Transverse colon (tissue), 4 donors: ENCODE measurements at regions not wholly inside any gene's neighbourhood (a gene's known extent, or its start where the extent isn't known, plus 50 kb on each side); places are given as distances from the start of the nearest gene placed in this dataset.

Experiments
- DNase-seq: peaks from one replicate; pipeline ENCODE4 v3.0.0-alpha.2; 2019
- H3K27ac ChIP-seq, 4 donors: fragments of 200-600 bp; sonication (generic); 2 replicates each; pipeline ENCODE4 v1.5.1; 2016 to 2018; ENCODE audit warnings: inconsistent platforms in 4 of 4
- H3K27me3 ChIP-seq: fragments of 200-600 bp; sonication (generic); 2 replicates; pipeline ENCODE4 v1.5.1; 2017; ENCODE audit warnings: inconsistent platforms
- H3K36me3 ChIP-seq, 4 donors: fragments of 200-600 bp; sonication (generic); 2 replicates each; pipeline ENCODE4 v1.5.1; 2017 to 2019; ENCODE audit warnings: inconsistent platforms in 4 of 4
- H3K4me1 ChIP-seq, 4 donors: fragments of 200-600 bp; sonication (generic); 2 replicates each; pipeline ENCODE4 v1.5.1; 2017 to 2020; ENCODE audit warnings: inconsistent platforms in 4 of 4
- H3K4me3 ChIP-seq, 4 donors: fragments of 200-600 bp; sonication (generic); 1 replicate in 1 of 4; 2 replicates in 3 of 4; pipeline versions ENCODE4 v1.5.1 to v1.6.1; 2017 to 2019; ENCODE audit warnings: inconsistent platforms in 4 of 4
- H3K9me3 ChIP-seq, 2 donors: fragments of 200-600 bp; sonication (generic); 2 replicates each; pipeline ENCODE4 v1.5.1; 2017 to 2019; ENCODE audit warnings: inconsistent platforms in 2 of 2
- EP300 ChIP-seq: sonication (generic); formaldehyde crosslinking; IDR thresholded peaks from one replicate; pipeline ENCODE4 v1.6.1; 2017; ENCODE audit warnings: antibody characterized with exemption, low read depth
- POLR2A ChIP-seq: fragments of 450-650 bp; IDR thresholded peaks from one replicate; pipeline ENCODE4 v1.6.1; 2016; ENCODE audit warnings: antibody characterized with exemption, mild to moderate bottlenecking, moderate library complexity
- POLR2AphosphoS5 ChIP-seq, 3 donors: sonication (generic); formaldehyde crosslinking; IDR thresholded peaks; one replicate each; pipeline ENCODE4 v1.6.1; 2016; ENCODE audit warnings: antibody characterized with exemption in 3 of 3
- WGBS, 2 donors: methylation state at CpG; one replicate each; pipeline ENCODE4 v1.1.5; 2018; ENCODE audit warnings: low coverage in 1 of 2; 5-methylcytosine and 5-hydroxymethylcytosine counted together
- in situ Hi-C, 4 donors: fragments of 200-750 bp; cut with MboI; loops; one replicate each; pipeline versions ENCODE4 v1.15.0 to v1.15.1; 2017; ENCODE audit warnings: low sequenced_read_pairs in 3 of 4, low pct_ligation_motif_present in 1 of 4, low pct_unique_long_range_greater_than_20kb in 1 of 4
- intact Hi-C: fragments of 100-400 bp; cut with DNase I; formaldehyde crosslinking; loops from one replicate; pipeline ENCODE4 v1.15.1; 2023; ENCODE audit warnings: low total_unique reads
- TF ChIP-seq, protein P1 (sequence below), 5 experiments: fragments of 200-600 bp in 3 of 5; fragments of 450-650 bp in 2 of 5; sonication (generic) in 3 of 5; IDR thresholded peaks; 1 replicate in 2 of 5; 2 replicates in 3 of 5; pipeline ENCODE4 v1.5.1; 2016 to 2017; ENCODE audit warnings: antibody characterized with exemption in 5 of 5, inconsistent platforms in 3 of 5, mild to moderate bottlenecking in 2 of 5, moderate library complexity in 1 of 5

DNA sequence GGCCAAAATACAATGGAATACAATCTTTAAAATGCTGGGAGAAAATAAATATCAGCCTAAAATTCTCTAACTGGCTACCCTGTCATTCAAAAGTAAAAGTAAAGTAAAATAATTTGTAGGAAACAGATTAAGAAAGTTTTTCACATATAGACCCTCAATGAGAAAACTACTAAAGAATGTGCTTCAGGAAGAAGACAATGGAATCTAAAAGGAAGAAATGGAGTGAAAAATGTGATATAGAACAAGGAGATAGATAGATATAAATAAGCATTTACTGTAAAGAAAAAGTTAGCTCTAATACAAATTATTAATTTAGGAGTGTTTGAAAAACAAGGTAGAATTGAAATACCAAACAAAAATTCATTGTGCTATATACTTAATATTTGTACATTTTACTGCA lies 368.6 kb upstream of the MPDZ start:
- Histone ChIP-seq H3K27ac (no peak overlapping the region), H3K4me3 (no peak overlapping the region), H3K36me3 (no peaks in the 10 kb centered on the region), H3K27me3 (no peaks in the 10 kb centered on the region), H3K4me1 (no peaks in the 10 kb centered on the region), H3K9me3 (peaks cover 0 to 2% of the 10 kb centered on the region in 2 donors)
- TF ChIP-seq POLR2AphosphoS5 (IDR thresholded peaks at IDR 0.05) (no peak), EP300 (no peak), POLR2A (no peak)
- TF ChIP-seq, protein P1, sequence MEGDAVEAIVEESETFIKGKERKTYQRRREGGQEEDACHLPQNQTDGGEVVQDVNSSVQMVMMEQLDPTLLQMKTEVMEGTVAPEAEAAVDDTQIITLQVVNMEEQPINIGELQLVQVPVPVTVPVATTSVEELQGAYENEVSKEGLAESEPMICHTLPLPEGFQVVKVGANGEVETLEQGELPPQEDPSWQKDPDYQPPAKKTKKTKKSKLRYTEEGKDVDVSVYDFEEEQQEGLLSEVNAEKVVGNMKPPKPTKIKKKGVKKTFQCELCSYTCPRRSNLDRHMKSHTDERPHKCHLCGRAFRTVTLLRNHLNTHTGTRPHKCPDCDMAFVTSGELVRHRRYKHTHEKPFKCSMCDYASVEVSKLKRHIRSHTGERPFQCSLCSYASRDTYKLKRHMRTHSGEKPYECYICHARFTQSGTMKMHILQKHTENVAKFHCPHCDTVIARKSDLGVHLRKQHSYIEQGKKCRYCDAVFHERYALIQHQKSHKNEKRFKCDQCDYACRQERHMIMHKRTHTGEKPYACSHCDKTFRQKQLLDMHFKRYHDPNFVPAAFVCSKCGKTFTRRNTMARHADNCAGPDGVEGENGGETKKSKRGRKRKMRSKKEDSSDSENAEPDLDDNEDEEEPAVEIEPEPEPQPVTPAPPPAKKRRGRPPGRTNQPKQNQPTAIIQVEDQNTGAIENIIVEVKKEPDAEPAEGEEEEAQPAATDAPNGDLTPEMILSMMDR (IDR thresholded peaks at IDR 0.05) = no peak
- intact Hi-C loops (no loop called here), in situ Hi-C loops (no loop called here)
- no peak for DNase-seq

DNA sequence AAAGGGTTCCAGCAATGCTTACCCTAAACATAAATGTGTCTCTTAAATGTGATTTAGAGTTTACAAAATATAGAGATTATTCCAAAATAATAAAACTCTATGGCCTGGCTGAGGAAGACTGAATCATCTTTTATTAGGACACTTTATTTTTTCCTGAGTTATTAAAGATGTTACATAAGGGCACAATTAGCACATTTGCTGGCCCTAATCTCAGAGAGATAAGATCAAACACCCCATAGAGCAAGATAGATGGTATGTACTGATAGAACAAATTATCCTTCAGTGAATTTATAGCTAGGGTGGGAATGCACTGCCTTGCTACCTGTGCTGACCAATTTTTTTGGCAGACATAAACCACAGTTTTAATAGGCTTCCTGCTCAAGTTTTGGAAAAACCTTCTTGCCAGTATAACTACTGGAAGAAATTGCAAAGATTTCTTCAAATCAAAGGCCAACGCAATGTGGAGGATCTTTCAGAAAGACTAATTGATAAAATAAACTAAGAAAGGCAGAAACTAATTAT lies 367.1 kb upstream of the MPDZ start:
- 73 to 100% methylated on average over 1 of the region's 1 CpG for WGBS, 2 donors
- H3K27ac ChIP-seq = no peak overlapping the region
- in situ Hi-C loops = no loop called here
- intact Hi-C loops = no loop called here
- no peaks in the 10 kb centered on the region for H3K36me3 ChIP-seq
- no peaks in the 10 kb centered on the region for H3K27me3 ChIP-seq
- TF ChIP-seq POLR2A = no peak
- TF ChIP-seq, protein P1 (IDR thresholded peaks at IDR 0.05) = no peak
- no peak for DNase-seq
- no peak overlapping the region for H3K4me3 ChIP-seq
- no peaks in the 10 kb centered on the region for H3K4me1 ChIP-seq
- peaks cover 0 to 2% of the 10 kb centered on the region in 2 donors for H3K9me3 ChIP-seq

DNA sequence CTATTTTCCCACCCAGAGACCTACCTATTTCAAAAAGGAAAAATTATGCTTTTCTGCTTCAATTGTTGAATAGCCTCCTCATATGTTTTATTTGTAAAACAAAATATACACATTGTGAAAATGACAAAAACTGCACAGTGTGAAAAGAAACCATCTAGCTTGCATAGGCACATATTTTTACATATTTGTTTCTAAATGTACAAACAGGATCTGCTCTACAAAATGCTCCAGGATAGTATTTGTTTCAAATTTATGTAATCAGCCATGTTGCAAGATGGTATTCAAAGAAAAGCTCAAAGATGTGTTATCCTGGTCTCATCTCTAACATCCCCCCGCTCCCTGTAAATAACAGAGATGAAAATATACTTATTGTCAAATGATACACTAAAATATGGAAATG lies 366.1 kb upstream of the MPDZ start:
- in situ Hi-C loops = no loop called here
- no peaks in the 10 kb centered on the region for H3K4me1 ChIP-seq
- H3K27me3 ChIP-seq = no peaks in the 10 kb centered on the region
- H3K4me3 ChIP-seq = no peak overlapping the region
- intact Hi-C loops = no loop called here
- no peaks in the 10 kb centered on the region for H3K36me3 ChIP-seq
- WGBS, 2 donors = 77 to 91% methylated on average over 1 of the region's 1 CpG
- no peak overlapping the region for H3K27ac ChIP-seq
- no peak for DNase-seq
- TF ChIP-seq POLR2AphosphoS5 (IDR thresholded peaks at IDR 0.05) (no peak), POLR2A (no peak), EP300 (no peak)
- TF ChIP-seq, protein P1 (IDR thresholded peaks at IDR 0.05) = no peak
- H3K9me3 ChIP-seq = peaks cover 0 to 2% of the 10 kb centered on the region in 2 donors

DNA sequence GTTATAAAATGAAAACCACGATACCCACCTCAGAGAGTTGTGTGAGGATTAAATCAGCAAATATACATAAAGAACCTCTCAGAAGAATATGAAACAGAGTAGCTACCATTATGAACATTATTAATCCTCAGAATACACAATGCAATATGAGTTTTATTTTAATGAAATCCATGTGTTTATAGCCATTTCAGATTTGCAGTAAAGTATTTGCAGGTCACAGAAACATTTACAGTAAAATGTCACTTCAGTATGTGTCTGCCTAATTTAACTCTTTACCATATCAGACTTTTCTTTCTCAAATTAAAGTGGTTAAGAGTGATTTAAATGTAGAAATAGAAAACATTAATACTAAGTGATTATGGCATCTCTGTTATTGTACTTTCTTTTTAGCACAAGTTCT lies 365.2 kb upstream of the MPDZ start:
- Histone ChIP-seq H3K4me1 (no peaks in the 10 kb centered on the region), H3K4me3 (no peak overlapping the region), H3K9me3 (peaks cover 0 to 2% of the 10 kb centered on the region in 2 donors), H3K27me3 (no peaks in the 10 kb centered on the region), H3K36me3 (no peaks in the 10 kb centered on the region), H3K27ac (no peak overlapping the region)
- no peak for TF ChIP-seq EP300
- no peak for TF ChIP-seq POLR2A
- no peak for DNase-seq
- in situ Hi-C loops (no loop called here), intact Hi-C loops (no loop called here)
- 71 to 73% methylated on average over 1 of the region's 1 CpG for WGBS, 2 donors

DNA sequence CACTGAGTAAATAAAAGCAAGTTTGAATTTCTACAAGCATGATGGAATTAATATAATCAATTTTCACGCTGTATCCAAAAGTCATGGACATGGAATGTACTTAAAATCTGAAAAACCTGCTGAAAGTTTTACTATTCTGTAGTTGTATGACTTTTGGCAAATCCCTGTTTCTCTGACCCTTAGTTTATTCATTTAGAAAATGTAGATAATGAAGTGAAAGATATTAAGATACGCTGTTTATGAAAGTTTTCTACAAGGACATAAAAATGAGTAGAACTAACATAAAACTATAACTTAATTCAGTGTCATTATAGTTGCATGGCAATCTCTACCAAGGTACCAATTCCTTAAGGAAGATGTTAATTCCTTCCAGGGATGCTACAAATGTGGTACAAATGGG lies 363.2 kb upstream of the MPDZ start:
- H3K36me3 ChIP-seq = no peaks in the 10 kb centered on the region
- intact Hi-C loops = no loop called here
- TF ChIP-seq EP300 (no peak), POLR2A (no peak), POLR2AphosphoS5 (IDR thresholded peaks at IDR 0.05) (no peak)
- TF ChIP-seq, protein P1 (IDR thresholded peaks at IDR 0.05) = no peak
- H3K27ac ChIP-seq = no peak overlapping the region
- no peak overlapping the region for H3K4me3 ChIP-seq
- no peaks in the 10 kb centered on the region for H3K27me3 ChIP-seq
- no peaks in the 10 kb centered on the region for H3K9me3 ChIP-seq
- no peak for DNase-seq
- in situ Hi-C loops = no loop called here
- no peaks in the 10 kb centered on the region for H3K4me1 ChIP-seq
- WGBS, 2 donors = 86 to 89% methylated on average over 2 of the region's 2 CpGs
